Ureter (tissue), 1 donor: ENCODE measurements at regions not wholly inside any gene's neighbourhood (a gene's known extent, or its start where the extent isn't known, plus 50 kb on each side); places are given as distances from the start of the nearest gene placed in this dataset.
"Not testable (repeated sequence)": the region's sequence is repeated elsewhere in the genome, so short reads cannot be mapped to it uniquely, and the experiment has no call there.

ENCODE experiments used
- DNase-seq: peaks from one replicate; pipeline ENCODE4 v3.0.0-alpha.2; 2020; ENCODE audit warnings: low spot score
- donor health status: DM: yes; HTN: yes; CAD: no.

GRCh38 chr17:77290759-77291558 lies 150.2 kb downstream of the SEC14L1 start:
- not testable (repeated sequence) for DNase-seq

GRCh38 chr17:77291591-77292386 lies 151.0 kb downstream of the SEC14L1 start:
- no peak for DNase-seq

DNA sequence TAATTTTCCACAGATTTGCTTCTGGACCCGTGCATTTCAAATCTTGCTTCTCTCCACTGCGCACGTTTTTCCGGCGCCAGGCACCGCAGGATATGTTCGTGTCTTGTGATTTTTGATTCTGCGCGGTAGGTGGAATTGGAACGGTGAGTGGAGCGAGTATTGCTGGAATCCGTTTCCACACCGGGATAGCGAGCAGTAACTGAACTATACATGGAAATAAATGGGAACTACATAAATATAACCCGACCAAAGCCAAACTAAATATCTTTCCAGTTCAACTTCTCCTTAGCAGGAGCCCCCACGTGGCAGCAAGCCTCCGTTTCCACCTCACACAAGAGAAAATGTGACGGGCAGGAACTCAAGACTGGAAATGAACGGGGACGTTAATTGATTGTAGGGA lies 154.0 kb downstream of the SEC14L1 start:
- DNase-seq: no peak

DNA sequence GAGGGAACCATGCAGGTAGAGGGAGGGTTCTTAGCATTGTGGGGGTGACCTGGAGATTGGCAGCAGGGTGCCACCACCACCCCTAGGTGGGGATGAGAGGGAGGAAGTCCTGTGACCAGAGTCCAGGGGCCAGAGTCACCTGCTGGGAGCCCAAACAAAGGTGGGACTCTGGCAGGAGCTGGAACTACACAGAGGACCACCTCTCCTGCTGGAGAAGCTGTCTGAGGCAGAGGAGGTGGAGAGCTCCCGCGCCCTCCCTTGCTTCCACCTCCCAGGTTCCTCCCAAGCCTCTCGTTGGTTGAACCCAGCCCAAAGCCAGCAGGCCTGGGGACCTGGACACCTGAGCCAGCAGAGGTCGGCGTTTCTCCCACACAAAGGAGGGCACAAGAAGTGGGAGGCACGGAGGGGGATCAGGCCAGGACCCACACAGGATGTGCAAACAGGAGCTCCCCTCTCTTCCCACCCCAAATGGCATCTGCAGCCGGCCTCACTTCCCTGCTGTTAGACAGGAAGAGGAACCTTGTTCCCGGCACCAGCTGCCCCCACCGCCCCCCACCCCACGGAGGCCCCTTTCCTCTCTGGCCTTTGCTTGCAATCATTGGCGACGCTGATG lies 154.6 kb downstream of the SEC14L1 start:
- no peak for DNase-seq

- DNase-seq: no peak
Observed at GRCh38 chr17:77296769-77297409, 156.1 kb downstream of the SEC14L1 start.

- no peak for DNase-seq
Observed at GRCh38 chr17:77297693-77298666, 157.2 kb downstream of the SEC14L1 start.

DNA sequence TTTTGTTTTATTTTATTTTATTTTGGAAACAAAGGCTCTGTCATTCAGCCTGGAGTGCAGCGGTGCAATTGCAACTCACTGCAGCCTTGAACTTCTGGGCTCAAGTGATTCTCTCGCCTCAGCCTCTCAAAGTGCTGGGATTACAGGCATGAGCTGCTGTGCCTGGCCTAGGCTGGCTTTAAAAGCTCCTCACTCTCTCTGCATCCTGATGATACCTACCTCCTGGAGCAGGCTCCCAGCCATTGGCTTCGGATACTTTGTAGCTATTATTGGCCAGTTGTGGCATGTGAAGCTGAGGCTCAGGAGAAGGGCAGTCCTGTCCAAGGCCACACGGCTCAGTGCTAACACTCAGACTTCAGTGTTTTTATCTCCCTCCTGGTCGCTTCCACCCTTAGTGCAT lies 158.0 kb downstream of the SEC14L1 start:
- no peak for DNase-seq

DNA sequence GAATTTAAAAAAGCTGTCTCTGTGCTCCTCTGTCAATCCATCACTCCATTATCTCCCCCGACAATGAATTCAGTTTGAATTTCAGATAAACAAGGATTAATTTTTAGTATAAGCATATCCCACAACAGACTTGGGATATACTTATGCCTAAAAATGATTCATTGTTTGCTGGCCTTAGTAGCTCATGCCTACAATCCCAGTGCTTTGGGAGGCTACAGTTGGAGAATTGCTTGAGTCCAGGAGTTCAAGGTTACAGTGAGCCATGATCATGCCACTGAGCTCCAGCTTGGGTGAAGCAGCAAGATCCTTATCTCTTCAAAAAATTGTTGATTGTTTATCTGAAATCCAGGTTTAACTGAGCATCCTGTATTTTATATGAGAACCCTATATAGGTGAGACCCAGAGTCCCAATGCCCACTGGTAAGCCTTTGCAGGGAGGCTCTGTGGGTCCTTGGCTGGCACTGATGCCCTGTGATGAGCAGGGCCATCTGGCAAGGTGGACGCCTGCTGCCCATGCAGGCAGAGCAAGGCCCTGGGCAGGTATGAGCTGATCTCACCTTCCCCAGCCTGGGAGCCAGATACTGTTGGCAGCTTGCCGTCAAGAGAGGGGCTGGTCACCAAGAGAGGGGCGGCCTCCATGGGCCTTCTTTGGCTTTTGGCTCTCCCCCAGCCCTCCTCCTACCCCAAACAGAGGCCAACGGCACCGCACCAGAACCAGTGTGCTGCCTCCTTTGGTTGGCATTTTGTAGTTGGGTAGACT lies 158.7 kb downstream of the SEC14L1 start:
- DNase-seq: no peak

GRCh38 chr17:77300016-77300686 lies 159.4 kb downstream of the SEC14L1 start:
- DNase-seq: no peak

GRCh38 chr17:77301694-77302266 lies 161.0 kb downstream of the SEC14L1 start:
- no peak for DNase-seq

DNA sequence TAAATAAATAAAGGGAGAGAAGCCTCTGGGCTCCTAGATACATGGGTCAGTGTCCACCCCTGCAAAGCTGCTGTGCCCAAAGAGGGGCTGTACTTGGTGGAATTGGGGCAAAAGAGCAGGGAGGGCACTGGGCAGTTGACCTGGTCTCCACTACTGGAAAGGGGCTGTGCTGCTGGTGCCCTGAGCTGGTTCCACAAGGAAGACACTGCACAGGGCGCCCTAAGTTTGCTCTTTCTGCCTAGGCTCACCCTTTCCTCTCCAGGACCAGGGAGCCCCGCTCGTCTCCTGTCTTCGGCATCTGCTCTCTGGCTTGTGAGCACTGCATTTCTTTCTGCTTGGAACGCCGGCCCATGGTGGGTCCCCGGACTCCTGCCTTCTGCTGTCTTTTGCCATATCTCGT lies 161.9 kb downstream of the SEC14L1 start:
- DNase-seq: no peak

DNA sequence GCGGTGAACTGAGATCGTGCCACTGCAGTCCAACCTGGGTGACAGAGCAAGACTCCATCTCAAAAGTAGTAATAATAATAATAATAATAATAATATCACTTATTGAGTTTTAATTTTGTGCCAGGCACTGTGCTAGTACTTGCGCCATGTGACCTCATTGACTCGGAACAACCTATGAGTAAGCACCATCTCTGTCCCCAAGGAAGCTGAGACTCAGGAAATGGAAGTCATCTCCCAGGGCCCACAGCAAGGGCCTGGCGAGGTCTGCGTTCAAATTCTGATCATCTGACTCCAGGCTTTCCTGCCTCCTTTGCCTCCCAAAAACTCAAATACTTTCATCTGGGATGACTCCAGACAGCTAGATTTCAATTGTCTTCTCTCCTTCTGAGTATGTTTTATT lies 162.9 kb downstream of the SEC14L1 start:
- DNase-seq: no peak

DNA sequence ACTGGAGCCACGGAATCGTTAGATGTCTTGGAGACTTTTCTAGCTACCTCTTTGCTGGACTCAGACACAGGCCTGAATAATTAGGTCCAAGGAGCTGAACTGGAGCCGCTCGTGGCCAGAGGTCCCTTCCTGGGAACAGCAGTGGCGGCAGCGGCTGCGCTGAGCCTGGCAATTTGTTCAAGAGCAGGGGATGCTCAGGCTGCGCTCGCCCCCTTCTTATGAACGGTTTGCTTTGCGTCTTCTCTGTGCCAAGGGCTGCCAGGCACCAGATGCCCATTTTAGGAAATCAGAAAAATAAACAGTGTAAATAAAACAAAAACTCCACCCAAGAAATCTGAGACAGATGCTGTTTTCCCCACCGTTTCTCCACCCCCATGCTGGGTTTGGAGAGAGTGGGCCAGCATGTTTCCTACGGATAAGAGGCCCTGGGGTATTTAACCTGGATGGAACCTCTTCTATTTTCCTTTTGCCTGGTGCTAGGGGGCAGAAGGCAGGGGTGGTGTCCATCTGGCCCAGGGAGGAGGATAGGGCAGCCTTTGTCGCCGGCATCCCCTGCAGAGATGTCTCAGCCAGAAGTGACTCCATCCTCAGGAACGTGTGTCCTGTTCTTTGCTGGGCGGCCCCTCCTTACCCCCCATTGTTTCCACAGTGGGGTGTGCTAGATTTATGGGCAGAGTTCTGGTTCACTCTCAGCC lies 163.4 kb downstream of the SEC14L1 start:
- no peak for DNase-seq

DNA sequence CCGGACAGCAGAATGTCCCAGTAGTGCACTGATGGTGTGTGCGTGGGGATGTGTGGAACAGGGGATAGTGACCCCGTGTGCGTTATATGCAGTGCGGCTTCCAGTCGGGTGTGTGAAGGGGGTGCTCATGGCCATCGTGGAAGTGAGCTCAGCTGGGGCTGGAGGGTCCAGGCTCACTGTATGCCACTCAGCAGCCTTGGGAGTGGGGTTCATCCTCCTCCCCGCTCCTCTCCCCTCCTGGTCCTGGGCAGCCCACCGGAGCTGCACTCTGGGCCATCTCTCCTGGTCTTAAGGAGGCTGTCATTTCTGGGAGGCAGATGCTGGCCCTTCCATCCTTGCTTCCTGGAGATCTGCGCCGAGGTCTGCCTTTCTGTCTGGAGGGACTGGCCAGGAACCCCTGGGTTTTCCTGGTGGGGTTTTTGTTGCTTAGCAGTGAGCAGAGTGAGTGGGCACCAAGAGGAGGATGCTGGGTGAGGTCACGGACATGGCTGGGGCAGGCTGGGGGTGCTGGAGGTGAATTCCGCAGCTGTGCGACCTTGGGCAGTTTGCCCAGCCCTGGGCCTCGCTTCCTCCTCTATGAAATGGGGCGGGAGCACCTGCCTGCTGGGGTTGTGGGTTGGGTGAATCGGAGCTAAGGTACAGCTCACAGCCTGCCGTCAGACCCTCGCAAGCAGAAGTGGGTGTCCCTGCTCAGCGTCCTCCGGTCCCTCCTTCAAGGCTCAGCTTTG lies 164.1 kb downstream of the SEC14L1 start:
- DNase-seq: no peak

GRCh38 chr17:77306048-77306789 lies 165.4 kb downstream of the SEC14L1 start:
- no peak for DNase-seq

GRCh38 chr17:77306790-77307478 lies 166.2 kb downstream of the SEC14L1 start:
- DNase-seq: no peak
